Upper lobe of left lung (tissue), 4 donors: ENCODE measurements at regions not wholly inside any gene's neighbourhood (a gene's known extent, or its start where the extent isn't known, plus 50 kb on each side); places are given as distances from the start of the nearest gene placed in this dataset.

ENCODE experiments used
- POLR2A ChIP-seq, 4 donors: fragments of 450-650 bp; IDR thresholded peaks; one replicate each; pipeline ENCODE4 v1.5.1; 2016 to 2017; ENCODE audit warnings: antibody characterized with exemption in 4 of 4, mild to moderate bottlenecking in 2 of 4
- TF ChIP-seq, protein P1 (sequence below), 6 experiments: fragments of 450-650 bp in 4 of 6; fragments of 200-600 bp in 2 of 6; sonication (generic) in 2 of 6; IDR thresholded peaks; one replicate each; pipeline ENCODE4 v1.5.1; 2016 to 2019; ENCODE audit warnings: antibody characterized with exemption in 6 of 6

DNA sequence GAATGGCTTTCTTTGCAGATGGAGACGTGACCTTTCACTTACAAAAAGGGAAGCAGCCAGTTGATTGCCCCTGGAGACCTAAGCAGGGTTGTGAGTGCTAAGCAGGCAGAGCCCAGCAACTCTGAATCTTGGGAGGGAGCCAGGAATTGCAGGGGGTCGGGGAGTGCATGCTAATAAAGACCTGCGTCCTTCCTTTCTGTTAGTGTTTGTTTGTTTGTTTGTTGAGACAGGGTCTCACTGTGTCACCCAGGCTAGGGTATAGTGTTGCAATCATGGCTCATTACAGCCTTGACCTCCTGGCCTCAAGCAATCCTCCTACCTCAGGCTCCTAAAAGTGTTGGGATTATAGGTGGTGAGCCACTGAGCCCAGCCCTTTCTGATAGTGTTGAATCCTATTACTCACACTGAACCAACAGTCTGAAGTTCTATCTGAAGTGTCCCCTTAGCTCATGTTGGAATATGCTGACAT is 137.4 kb downstream of the CEP135 start:
- TF ChIP-seq, protein P1, sequence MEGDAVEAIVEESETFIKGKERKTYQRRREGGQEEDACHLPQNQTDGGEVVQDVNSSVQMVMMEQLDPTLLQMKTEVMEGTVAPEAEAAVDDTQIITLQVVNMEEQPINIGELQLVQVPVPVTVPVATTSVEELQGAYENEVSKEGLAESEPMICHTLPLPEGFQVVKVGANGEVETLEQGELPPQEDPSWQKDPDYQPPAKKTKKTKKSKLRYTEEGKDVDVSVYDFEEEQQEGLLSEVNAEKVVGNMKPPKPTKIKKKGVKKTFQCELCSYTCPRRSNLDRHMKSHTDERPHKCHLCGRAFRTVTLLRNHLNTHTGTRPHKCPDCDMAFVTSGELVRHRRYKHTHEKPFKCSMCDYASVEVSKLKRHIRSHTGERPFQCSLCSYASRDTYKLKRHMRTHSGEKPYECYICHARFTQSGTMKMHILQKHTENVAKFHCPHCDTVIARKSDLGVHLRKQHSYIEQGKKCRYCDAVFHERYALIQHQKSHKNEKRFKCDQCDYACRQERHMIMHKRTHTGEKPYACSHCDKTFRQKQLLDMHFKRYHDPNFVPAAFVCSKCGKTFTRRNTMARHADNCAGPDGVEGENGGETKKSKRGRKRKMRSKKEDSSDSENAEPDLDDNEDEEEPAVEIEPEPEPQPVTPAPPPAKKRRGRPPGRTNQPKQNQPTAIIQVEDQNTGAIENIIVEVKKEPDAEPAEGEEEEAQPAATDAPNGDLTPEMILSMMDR (IDR thresholded peaks at IDR 0.05) = no peak
- no peak for TF ChIP-seq POLR2A (IDR thresholded peaks at IDR 0.05)
